HUES64 (cell line): ENCODE measurements at regions not wholly inside any gene's neighbourhood (a gene's known extent, or its start where the extent isn't known, plus 50 kb on each side); places are given as distances from the start of the nearest gene placed in this dataset.
A peak's percentile ranks its signal among the peaks of the same experiment; 100 is the strongest.
"Not testable (repeated sequence)": the region's sequence is repeated elsewhere in the genome, so short reads cannot be mapped to it uniquely, and the experiment has no call there.

Source experiments
- H3K27ac ChIP-seq: 2 replicates; pipeline ENCODE4 v1.7.0; 2013; ENCODE audit warnings: low read depth, low read length, inconsistent platforms
- H3K27me3 ChIP-seq: 2 replicates; pipeline ENCODE4 v1.6.1; 2013; ENCODE audit warnings: mild to moderate bottlenecking, low read length; ENCODE audit not compliant: insufficient read depth
- H3K36me3 ChIP-seq: 2 replicates; pipeline ENCODE4 v1.6.1; 2013; ENCODE audit warnings: mild to moderate bottlenecking, low read length; ENCODE audit not compliant: insufficient read depth
- H3K4me1 ChIP-seq: 2 replicates; pipeline ENCODE4 v1.6.1; 2013; ENCODE audit warnings: mild to moderate bottlenecking, low read length, moderate library complexity; ENCODE audit not compliant: insufficient read depth
- H3K4me3 ChIP-seq: 2 replicates; pipeline ENCODE4 v1.5.1; 2013; ENCODE audit warnings: mild to moderate bottlenecking, low read length, moderate library complexity
- H3K9ac ChIP-seq: 2 replicates; pipeline ENCODE4 v1.6.1; 2013; ENCODE audit warnings: mild to moderate bottlenecking, low read depth, low read length
- H3K9me3 ChIP-seq: 2 replicates; pipeline ENCODE4 v1.6.1; 2013; ENCODE audit warnings: low read depth, low read length; ENCODE audit not compliant: insufficient read depth
- WGBS: fragments of 150-250, 120-280 bp; methylation state at CpG from one replicate; pipeline ENCODE4 v1.1.7; 2013; ENCODE audit warnings: missing lambda C conversion rate; 5-methylcytosine and 5-hydroxymethylcytosine counted together

DNA sequence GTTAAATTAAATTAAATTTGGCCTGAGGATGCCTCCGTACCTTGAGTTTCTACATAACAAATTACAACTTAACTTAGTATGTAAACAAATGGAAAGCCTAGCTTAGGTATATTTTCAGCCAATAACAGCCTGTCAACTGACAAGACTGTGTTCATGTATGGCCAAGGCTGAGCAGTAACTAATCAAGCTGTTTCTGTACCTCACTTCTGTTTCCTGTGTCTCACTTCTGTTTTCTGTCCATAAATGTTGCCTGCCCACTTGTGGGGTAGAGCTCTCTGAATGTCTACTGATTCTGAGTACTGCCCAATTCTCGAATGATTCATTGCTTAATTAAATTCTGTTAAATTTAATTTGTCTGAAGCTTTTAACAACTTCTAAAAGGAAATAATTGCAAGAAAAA is 445.2 kb downstream of the PCDH11X start:
- Histone ChIP-seq H3K27ac (no peak overlapping the region), H3K9ac (no peak overlapping the region), H3K4me3 (no peak overlapping the region), H3K36me3 (no peaks in the 10 kb centered on the region), H3K9me3 (no peaks in the 10 kb centered on the region), H3K27me3 (no peaks in the 10 kb centered on the region), H3K4me1 (peaks cover 4% of the 10 kb centered on the region; the same call in 1 of the 2 replicates)
- WGBS: no CpG with 5 or more reads among the region's 2 CpGs

DNA sequence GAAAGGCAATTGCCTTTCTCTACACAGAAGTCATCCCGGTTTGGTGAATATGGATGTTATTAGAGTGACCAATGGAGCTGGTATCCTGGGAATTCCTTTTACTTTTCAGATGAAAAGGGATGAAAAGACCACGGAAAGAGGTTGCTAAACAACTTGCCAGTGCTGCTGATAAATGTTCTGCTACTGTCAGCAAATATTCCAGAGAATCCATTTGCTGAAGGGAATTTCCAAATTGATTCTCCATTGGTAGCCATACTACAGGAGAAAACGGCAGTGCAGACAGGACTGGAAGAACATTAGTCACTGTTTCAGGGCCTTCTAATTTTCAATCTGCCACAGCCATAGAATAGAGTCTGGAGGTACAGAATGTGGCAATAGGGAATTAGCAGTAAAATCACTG is 451.5 kb downstream of the PCDH11X start:
- no peaks in the 10 kb centered on the region for H3K36me3 ChIP-seq
- H3K27ac ChIP-seq: 0 out of 2 replicates have a peak overlapping the region, but pooled peaks have one; percentile 41
- H3K4me3 ChIP-seq: no peak overlapping the region
- no peaks in the 10 kb centered on the region for H3K9me3 ChIP-seq
- peaks cover 4% of the 10 kb centered on the region; the same call in 1 of the 2 replicates for H3K4me1 ChIP-seq
- H3K27me3 ChIP-seq: no peaks in the 10 kb centered on the region
- H3K9ac ChIP-seq: no peak overlapping the region
- WGBS: 74% methylated on average over 3 of the region's 3 CpGs

DNA sequence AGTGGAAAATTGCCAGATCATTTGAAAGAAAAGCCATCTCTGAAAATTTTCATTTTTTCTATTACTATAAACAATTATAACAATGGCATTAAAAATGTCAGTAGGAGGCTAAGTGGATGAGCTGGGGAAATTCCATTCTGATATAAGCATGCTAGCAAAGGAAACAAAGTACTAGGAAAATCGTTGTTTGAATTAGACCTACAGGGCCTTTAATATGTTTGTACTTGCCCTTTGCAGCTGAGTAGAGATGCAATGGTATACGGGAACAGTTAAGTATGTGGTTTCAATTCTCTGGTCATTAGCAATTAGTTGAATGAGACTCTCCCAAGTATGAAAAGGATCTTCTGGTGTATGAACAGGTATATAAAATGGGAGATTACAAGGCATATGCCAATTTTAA is 452.2 kb downstream of the PCDH11X start:
- Histone ChIP-seq H3K36me3 (no peaks in the 10 kb centered on the region), H3K9me3 (no peaks in the 10 kb centered on the region), H3K27me3 (no peaks in the 10 kb centered on the region), H3K27ac (no peak overlapping the region), H3K9ac (no peak overlapping the region), H3K4me1 (peaks cover 4% of the 10 kb centered on the region; the same call in 1 of the 2 replicates), H3K4me3 (no peak overlapping the region)
- 89% methylated on average over 2 of the region's 2 CpGs for whole genome bisulfite sequencing

DNA sequence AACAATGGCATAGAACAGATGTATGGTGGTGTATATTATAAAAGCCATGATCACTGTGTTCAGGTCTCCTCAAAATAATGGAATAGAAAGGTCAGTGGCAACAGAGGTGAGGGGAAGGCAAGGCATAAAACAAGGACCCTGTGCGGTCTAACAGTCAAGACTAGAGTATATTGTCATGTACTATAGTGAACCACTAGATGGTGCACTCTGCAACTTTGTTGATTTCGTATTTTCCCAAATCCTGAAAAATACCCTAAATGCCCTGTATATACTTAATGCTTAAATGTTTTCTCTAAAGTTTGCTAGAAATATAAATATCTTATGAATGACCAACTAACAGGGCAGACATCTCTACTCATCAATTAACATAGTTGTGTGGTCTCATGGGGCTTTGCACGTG is 453.0 kb downstream of the PCDH11X start:
- Histone ChIP-seq H3K4me1 (peaks cover under 1% of the 10 kb centered on the region; the same call in 1 of the 2 replicates), H3K9ac (no peak overlapping the region), H3K9me3 (no peaks in the 10 kb centered on the region), H3K4me3 (no peak overlapping the region), H3K36me3 (no peaks in the 10 kb centered on the region), H3K27ac (no peak overlapping the region), H3K27me3 (no peaks in the 10 kb centered on the region)
- 65% methylated on average over 1 of the region's 3 CpGs for WGBS

DNA sequence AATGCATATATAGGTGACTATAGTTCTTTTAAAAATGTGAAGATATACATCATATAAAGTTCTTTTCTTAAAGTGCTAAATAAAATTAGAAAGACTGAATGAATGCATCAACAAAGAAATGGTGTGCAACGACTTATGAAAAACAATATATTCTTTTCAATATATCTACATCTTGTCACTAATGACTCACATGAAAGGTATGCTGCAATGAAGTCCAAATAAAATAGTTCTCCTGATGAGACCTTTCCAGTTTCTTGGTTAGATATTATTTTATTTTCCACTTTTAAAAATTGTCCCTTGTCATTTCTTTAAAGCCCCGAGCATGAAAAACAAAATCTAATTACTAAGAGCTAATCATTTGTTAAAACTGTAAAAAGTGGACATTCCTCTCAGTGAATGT is 462.1 kb downstream of the PCDH11X start:
- H3K4me1 ChIP-seq: no peaks in the 10 kb centered on the region
- WGBS: no CpG with 5 or more reads among the region's 2 CpGs
- no peak overlapping the region for H3K27ac ChIP-seq
- H3K9me3 ChIP-seq: no peaks in the 10 kb centered on the region
- no peaks in the 10 kb centered on the region for H3K36me3 ChIP-seq
- no peak overlapping the region for H3K4me3 ChIP-seq
- no peak overlapping the region for H3K9ac ChIP-seq
- H3K27me3 ChIP-seq: no peaks in the 10 kb centered on the region

DNA sequence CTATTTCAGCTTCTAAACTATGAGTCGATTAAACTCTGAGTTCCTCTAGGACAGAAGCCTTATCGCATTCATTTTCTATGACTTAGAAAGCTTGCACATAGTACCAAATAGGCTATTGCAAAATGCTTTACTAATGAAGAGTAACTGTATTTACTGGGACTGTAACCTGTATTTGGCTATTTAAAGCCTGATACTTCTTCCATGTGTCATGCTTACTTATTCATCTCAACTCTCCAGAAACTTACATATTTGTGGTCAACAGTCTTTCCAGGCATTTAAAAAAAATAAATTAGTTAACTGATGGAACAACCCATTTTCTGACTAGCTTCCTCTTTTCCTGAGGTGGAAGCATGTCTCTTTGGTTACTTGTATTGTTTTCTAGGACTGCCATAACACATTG is 467.9 kb downstream of the PCDH11X start:
- 95% methylated on average over 2 of the region's 2 CpGs for WGBS
- H3K9ac ChIP-seq: no peak overlapping the region
- H3K4me1 ChIP-seq: no peaks in the 10 kb centered on the region
- H3K9me3 ChIP-seq: no peaks in the 10 kb centered on the region
- H3K4me3 ChIP-seq: no peak overlapping the region
- H3K27me3 ChIP-seq: no peaks in the 10 kb centered on the region
- no peaks in the 10 kb centered on the region for H3K36me3 ChIP-seq
- no peak overlapping the region for H3K27ac ChIP-seq

DNA sequence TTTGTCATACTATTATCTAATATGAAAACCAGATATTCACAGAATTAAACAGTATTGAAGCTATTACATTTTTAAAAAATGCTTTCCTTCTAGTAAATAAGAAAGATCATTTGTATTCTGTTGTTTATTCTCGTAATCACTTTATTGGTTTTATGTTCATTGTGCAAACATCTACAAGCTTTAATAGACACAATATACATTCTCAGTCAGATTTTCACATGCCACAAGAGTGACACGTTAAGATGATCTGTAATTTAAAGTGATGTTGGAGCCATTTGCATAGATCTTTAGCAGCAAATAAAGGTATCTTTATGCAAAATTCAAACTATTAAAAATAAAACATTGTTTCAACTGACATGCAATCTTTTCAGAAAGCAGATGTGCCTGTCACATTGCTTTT is 469.9 kb downstream of the PCDH11X start:
- H3K4me1 ChIP-seq: no peaks in the 10 kb centered on the region
- no peaks in the 10 kb centered on the region for H3K9me3 ChIP-seq
- H3K9ac ChIP-seq: no peak overlapping the region
- no peaks in the 10 kb centered on the region for H3K36me3 ChIP-seq
- no CpG with 5 or more reads among the region's 2 CpGs for WGBS
- no peak overlapping the region for H3K4me3 ChIP-seq
- no peaks in the 10 kb centered on the region for H3K27me3 ChIP-seq
- no peak overlapping the region for H3K27ac ChIP-seq

DNA sequence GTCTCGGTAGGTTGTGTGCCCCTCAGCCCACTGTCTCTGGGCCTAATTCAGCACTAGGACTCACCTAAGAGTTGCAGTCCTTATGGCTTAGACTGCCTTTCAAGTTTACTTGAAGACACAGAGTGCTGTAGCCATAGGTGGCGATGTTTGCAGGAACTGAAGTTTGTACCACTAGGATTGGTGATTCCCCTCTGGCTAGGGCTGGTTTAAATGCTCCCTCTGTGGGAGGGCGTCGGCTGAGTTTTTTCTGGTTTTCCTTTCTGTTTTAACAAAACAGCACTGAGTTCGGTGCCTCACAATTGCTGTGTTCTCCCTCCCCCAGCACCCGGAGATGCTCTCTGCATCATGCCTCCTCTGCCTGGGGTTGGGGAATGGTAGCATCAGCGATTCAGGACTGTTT is 480.9 kb downstream of the PCDH11X start:
- Histone ChIP-seq H3K36me3 (peaks cover 2% of the 10 kb centered on the region; the same call in 1 of the 2 replicates), H3K27ac (no peak overlapping the region), H3K9ac (no peak overlapping the region), H3K9me3 (peaks cover 28% of the 10 kb centered on the region), H3K4me1 (no peaks in the 10 kb centered on the region), H3K4me3 (no peak overlapping the region), H3K27me3 (no peaks in the 10 kb centered on the region)
- WGBS: 87% methylated on average over 7 of the region's 7 CpGs

DNA sequence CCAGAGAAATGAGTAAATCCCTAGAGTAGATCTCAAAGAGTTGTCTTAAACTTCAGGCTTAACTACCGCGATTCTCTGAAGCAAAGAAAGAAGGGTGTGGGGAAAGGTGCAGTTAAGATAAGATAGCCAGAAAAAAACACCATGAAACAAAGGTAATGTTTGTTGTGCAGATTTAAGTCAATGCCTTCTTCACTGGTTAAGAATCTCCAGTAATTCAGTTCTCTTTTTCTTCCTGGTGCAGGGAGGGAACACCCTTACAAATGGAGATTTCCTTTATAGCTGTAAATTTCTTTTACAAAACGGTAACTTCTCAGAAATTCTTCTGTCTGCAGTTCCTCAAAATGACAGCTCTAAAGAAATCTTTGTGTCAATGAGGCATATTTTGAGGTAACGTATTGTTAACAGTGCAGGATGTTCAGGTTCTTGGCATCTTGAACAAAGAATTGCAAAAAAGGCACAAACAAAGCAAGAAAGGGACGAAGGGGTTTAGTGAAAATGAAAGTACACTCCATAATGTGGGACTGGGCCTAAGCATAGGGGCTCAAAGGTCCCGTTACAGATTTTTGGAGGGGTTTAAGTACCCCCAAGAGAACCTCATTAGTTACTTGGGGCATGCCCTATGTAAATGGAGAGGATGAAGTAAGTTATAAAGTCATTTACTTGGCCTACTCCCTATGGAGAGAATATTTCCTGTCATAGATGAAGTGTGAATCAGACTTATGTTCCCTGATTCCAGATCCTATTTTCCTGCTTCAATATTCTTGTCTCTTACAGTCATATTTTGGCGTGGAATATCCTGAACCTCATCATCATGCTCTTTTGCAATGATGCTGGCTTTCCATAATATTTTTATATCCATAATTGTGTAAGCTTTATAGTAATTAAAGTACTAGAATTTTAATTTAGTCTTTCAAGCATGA is 492.0 kb downstream of the PCDH11X start:
- WGBS: 12% methylated on average over 7 of the region's 7 CpGs
- Histone ChIP-seq H3K36me3 (no peaks in the 10 kb centered on the region), H3K27ac (peak overlapping the region; percentile 98), H3K4me3 (no peak overlapping the region), H3K9ac (peak overlapping the region; percentile 67), H3K4me1 (peaks cover 29% of the 10 kb centered on the region), H3K9me3 (no peaks in the 10 kb centered on the region), H3K27me3 (no peaks in the 10 kb centered on the region)

DNA sequence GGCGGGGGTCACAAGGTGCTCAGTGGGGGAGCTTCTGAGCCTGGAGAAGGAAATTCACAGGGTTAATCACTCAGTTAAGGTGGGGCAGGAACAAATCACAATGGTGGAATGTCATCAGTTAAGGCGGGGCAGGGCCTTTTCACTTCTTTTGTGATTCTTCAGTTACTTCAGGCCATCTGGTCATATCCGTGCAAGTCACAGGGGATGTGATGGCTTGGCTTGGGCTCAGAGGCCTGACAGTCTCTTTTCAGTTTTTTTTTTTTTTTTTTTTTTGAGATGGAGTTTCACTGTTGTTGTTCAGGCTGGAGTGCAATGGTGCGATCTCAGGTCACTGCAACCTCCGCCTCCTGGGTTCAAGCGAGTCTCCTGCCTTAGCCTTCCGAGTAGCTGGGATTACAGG is 499.4 kb downstream of the PCDH11X start:
- WGBS: 96% methylated on average over 7 of the region's 7 CpGs
- H3K9ac ChIP-seq: not testable (repeated sequence)

DNA sequence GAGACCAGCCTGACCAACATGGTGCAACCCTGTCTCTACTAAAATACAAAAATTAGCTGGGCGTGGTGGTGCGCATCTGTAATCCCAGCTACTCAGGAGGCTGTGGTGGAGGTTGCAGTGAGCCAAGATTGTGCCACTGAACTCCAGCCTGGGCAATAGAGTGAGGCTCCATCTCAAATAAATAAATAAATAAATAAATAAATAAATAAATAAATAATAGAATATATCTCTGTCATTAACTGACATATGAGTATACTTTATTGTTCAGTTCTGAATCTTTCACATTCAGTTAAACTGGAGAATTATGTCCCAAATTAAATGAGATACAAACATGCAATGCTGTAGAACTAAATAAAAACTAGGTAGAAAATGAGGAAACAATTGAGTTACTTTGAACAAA is 501.2 kb downstream of the PCDH11X start:
- not testable (repeated sequence) for H3K4me1 ChIP-seq, H3K27me3 ChIP-seq, H3K4me3 ChIP-seq, H3K27ac ChIP-seq, H3K9me3 ChIP-seq, H3K9ac ChIP-seq, H3K36me3 ChIP-seq
- 83% methylated on average over 2 of the region's 2 CpGs for WGBS

More for the DNA sequence above, 499.4 kb downstream of the PCDH11X start:
- not testable (repeated sequence) for H3K4me1 ChIP-seq, H3K4me3 ChIP-seq, H3K27ac ChIP-seq, H3K9me3 ChIP-seq, H3K36me3 ChIP-seq, H3K27me3 ChIP-seq
